ENCODE measurements at regions not wholly inside any gene's neighbourhood (a gene's known extent, or its start where the extent isn't known, plus 50 kb on each side); places are given as distances from the start of the nearest gene placed in this dataset.
A peak's percentile ranks its signal among the peaks of the same experiment; 100 is the strongest.

DNA sequence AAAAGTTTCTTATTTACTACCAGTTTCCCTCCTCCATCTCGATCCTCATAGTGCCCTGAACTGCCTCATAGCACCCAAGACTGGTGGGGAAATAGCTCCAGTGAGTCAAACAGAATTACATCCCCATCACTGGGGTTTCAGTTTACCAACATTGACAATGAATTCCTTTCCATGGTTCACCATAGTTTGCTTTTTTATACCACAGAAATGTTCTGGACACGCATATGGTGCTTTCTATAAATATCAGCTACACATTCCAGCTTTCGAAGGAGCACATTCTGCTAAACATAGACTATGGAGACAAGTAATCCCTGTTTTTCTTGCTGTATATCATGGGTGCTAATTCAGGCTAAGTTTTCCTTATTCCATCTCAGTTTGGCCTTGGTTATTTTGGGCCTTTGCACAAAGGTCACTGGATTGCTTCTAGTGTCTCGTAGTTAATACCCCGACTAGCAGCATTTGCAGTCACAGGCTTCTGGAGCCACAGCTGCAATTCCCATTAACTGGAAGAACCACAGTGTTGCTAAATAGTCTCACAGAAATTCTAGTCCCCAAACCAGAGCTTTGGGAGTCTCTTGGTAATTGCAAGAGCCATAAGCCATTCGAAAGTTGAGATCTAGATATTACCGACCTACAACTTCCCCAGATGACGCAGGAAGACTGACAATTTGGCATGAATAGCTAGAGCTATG is 53.4 kb upstream of the TRPC3 start:
- Mint-ChIP-seq H3K27ac (no peak overlapping the region), H3K9me3 (no peaks in the 10 kb centered on the region), H3K4me1 (peaks cover 3% of the 10 kb centered on the region), H3K27me3 (peaks cover 14% of the 10 kb centered on the region), H3K36me3 (no peaks in the 10 kb centered on the region), H3K4me3 (no peak overlapping the region)
- DNase-seq = no peak

- no peak overlapping the region for H3K27ac Mint-ChIP-seq
- no peaks in the 10 kb centered on the region for H3K36me3 Mint-ChIP-seq
- no peaks in the 10 kb centered on the region for H3K9me3 Mint-ChIP-seq
- peaks cover 10% of the 10 kb centered on the region for H3K27me3 Mint-ChIP-seq
- H3K4me1 Mint-ChIP-seq = peaks cover 3% of the 10 kb centered on the region
- no peak overlapping the region for H3K4me3 Mint-ChIP-seq
- DNase-seq = peak; percentile 18
These were observed 51.5 kb upstream of the TRPC3 start for GRCh38 chr4:122003335-122003734.

Measured in activated naive CD8-positive, alpha-beta T cell treated with anti-CD3 and anti-CD28 coated beads for 36 hours (primary cell).